HG02852 (cell line): ENCODE measurements at regions not wholly inside any gene's neighbourhood (a gene's known extent, or its start where the extent isn't known, plus 50 kb on each side); places are given as distances from the start of the nearest gene placed in this dataset.

ENCODE experiments used
- ATAC-seq: cut with Tn5 transposase; IDR thresholded peaks from one replicate; pipeline ENCODE4 v1.9.1; 2021; ENCODE audit warnings: mild to moderate bottlenecking, moderate library complexity; ENCODE audit not compliant: unreplicated experiment

- ATAC-seq: no peak
Measured at GRCh38 chr2:195500879-195501278, 156.1 kb upstream of the SLC39A10 start.

DNA sequence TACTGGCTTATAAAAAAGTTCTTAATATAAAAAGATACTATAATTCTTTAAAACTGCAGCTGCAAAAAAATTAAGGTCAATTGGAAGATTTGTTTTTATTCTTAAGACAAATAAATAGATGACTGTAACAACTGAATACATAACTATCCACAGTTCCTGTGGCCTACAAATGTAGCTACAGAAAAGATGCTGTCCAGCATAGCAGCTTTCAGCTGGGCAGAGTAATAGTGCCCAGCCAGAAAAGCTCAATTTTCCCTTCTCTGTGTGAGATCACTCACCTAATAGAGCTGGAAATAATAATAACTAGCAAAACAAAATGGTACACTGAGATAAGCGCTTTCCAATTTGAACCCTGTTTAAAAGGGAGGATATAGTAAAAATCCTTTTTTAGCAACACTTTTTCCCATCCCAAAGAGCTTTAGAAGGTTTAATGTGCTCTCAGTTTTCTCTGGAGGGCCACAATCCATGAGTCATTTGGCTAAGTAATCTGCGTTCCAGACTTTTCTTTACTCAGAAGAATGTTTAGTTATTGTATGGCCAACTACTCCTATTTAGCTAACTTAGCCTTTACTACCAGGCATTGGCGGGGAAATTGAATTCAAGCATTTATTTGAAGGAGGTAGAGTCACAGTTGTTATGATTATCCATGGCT, 158.1 kb upstream of the SLC39A10 start:
- ATAC-seq: no peak

DNA sequence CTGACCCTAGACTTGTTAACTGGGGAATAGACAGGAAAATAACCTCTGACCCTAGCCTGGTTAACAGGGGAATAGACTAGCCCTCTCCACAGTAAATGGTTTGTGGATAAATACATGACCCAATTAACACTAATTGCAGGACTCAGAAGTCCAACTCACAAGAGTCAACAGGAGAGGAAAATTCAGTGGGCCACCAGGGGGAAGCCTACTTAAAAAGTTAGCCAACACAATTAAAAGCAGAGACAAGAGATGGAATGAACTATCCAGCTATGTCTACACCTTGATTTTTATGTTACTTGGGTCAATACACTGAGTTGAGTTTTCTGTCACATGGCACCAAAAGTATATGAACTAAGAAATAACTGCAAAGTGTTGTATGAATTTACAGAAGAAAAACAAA, 158.8 kb upstream of the SLC39A10 start:
- ATAC-seq: peak; percentile 64

GRCh38 chr2:195496991-195497390, 160.0 kb upstream of the SLC39A10 start:
- no peak for ATAC-seq

GRCh38 chr2:195495966-195496365, 161.1 kb upstream of the SLC39A10 start:
- ATAC-seq: no peak

DNA sequence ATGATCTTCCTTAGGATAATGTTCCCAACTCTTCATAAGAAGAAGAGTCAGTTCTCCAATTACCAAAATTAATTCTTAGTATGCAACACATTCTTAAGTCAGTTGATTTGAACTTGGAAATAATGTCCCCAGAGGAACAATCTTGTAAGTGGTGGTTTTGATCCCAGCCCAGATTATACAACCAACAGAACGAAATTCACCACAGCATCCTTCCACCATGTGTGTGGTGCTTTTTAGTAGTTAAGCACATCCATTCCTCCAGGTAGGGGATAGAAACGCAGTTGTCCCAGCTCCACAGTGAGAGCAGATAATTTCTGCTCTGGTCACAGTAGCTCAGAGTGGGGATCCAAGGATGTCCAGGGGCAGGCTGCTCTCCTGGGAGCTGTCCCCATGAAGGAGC, 161.7 kb upstream of the SLC39A10 start:
- no peak for ATAC-seq

DNA sequence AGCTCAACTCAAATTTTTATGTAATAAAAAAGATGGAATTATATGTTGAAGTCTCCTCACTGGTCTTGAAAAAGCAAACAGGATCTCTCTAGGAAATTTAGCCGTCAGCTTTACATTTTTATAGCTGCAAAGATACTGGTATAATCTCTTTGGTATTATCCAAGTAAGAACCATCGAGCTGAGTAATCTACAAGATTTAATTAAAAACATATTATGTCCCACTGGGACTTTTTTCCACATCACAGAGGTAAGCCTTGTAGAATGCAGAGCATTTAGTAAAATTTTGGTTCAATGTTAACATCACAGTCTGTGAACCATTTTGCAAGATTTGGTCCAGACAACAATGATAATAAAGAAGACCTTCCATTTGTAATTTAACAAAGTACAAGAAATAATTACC, 162.6 kb upstream of the SLC39A10 start:
- ATAC-seq: no peak

DNA sequence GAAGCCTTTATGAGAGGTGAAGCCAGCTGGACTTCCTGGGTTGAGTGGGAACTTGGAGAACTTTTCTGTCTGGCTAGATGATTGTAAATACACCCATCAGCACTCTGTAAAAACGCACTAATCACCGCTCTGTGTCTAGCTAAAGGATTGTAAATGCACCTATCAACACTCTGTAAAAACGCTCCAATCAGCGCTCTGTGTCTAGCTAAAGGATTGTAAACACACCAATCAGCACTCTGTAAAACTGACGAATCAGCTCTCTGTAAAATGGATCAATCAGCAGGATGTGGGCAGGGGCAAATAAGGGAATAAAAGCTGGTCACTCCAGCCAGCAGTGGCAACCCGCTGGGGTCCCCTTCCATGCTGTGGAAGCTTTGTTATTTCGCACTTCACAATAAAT, 163.6 kb upstream of the SLC39A10 start:
- no peak for ATAC-seq

DNA sequence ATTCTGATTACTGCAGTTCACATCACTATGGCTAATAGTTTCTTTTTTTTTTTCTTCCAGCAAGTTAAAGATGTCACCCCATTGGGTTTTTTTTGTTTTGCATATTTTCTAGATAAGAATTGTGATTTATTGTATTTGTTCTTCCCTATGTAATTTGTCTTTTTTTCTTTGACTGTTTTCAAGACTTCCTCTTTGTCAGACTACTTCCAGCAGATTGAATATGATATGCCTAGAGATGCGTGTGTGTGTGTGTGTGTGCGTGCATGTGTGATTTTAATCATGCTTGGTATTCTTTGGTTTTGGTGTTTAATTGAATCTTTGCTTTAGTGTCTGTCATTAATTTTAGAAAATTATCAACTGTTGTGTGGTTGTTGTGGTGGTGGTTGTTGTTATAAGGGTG, 166.7 kb upstream of the SLC39A10 start:
- no peak for ATAC-seq

- no peak for ATAC-seq
Measured at GRCh38 chr2:195489101-195489500, 167.9 kb upstream of the SLC39A10 start.

DNA sequence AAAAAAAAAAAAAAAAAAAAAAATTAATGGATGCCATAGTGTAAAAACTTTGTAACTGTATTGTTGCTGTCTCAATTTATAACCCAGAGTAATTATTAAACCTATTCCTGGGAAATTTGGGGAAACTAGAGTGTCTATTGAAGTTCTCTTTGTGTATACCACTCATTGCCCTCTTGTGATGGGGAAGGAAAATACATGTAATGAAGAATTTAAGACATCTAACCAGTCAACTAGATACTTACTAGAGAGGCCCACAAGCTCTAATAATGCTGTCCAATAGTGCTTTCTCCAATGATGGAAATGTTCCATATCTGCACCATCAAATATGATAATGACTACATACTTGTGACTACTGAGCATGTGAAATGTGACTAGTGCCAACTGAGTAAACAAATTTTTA, 168.5 kb upstream of the SLC39A10 start:
- no peak for ATAC-seq

DNA sequence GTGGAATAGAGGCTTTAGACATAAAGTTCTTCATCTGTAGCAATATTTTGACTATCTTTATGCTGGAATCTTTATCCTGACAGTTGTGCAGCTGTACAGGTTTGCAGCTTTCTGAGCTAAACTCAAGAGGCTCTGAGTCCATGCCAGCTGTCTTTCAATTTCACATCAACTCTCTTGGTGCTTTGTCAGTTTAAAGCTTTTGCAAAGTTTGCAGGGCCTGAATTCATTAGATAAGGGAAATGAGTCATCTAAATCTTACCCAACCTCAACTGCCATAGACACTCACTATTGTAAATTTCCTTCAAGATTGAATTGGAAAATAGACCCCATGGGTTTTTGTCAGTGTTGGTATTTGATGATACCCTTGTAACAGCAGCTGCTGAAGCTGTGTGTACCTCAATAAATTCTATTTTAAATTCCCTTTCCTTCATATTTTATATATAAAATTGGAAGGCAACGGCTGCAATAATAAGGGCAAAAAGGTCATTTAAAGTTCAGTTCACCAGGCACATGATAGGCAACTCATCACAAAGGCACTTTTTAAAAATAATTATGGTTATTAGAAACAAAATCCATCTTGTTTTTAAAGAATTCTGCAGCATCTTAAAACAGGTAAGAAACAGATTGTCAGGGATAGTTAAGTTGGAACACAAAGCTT, 169.9 kb upstream of the SLC39A10 start:
- peak; percentile 89 for ATAC-seq

DNA sequence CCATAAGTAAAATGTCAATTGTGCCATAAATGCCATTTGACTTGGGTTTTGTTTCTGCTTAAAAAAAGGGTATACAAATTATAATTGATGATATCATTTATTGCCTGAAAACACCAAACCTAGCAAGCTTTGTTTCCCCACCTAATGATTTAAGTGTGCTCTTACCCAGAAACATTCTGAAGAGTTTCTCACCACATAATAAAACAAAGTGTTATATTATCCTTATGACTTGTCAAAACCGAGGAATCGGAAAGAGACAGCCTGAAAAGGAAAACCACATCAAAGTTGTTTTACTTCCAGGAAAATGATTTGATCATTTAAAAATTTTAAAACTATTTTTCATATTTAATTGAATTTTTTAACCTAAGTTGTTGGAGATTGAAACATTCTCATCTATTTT, 170.5 kb upstream of the SLC39A10 start:
- no peak for ATAC-seq

GRCh38 chr2:195482010-195482409, 175.0 kb upstream of the SLC39A10 start:
- ATAC-seq: no peak

DNA sequence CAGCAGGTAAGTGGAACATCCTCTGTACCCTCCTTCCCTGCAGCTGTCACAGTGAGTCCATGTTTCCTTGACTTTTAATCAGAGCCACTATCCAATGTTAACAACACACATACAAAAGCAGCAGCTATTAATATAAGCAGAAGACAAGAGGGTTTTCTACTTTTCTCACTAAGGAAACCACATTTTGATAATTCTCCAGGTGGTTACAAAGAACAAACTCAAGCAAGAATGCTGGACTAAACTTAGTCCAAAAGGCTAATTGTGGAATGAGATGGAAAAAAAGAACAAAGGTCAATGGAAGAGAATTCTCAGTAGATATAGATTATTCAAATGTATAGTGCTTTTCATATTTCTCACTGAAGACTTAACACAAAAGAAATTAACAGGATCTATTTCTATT, 176.9 kb upstream of the SLC39A10 start:
- no peak for ATAC-seq

GRCh38 chr2:195479407-195479806, 177.6 kb upstream of the SLC39A10 start:
- ATAC-seq: no peak

DNA sequence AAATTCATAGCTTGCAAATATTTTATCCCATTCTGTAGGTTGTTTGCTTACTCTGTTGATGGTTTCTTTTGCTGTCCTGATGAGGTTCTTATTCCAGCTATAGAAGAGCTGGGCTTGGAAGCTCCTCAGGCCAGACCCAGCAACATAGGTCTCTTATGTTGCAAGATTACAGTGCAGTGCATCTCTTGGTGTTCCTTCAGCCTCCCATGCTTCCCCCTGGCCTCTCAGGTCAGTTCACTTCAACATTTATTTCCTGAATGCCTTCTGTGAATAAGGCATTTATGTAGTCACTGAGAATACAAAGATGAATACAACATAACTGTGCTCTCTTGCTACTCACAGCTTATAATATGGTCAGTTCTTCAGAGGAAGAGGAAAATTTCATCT, 179.0 kb upstream of the SLC39A10 start:
- peak; percentile 21 for ATAC-seq

GRCh38 chr2:195477248-195477995, 179.6 kb upstream of the SLC39A10 start:
- ATAC-seq: peak; percentile 86

DNA sequence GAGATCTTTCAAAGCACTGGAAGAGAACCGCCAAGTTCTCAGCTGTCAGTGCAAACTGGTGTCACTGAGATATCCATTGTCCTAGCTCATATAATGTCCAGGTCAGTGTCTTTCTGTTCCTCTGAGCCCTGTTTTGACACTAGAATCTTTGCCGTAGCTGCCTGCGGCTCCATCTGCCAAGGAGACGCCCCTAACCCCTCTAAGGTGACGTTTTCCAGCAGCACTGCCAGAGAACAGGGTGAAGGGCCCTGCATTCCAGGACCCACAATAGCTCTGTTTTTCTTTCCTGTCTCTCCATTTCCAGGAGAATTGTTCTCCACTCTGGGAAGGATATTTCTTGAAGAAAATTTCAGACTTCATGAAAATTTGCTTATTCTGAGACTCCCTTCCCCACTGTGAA, 181.7 kb upstream of the SLC39A10 start:
- no peak for ATAC-seq

- no peak for ATAC-seq
Measured at GRCh38 chr2:195473862-195474261, 183.2 kb upstream of the SLC39A10 start.

GRCh38 chr2:195472501-195473234, 184.4 kb upstream of the SLC39A10 start:
- no peak for ATAC-seq

DNA sequence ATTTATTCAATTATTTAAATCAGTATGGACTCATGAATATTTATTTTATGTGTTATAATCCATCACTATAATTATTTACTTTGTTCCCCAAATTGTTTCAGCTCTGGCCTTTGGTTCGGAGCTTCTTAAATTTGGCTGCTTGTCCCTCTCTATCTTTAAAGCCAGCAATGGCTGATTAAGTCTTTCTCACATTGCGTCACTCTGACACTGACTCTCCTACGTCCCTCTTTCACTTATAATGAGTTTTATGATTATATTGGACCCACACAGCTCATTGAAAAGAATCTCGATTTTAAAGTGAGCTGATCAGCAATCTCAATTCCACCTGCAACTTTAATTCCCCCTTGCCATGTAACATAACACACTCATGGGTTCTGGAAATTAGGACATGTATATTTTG, 185.2 kb upstream of the SLC39A10 start:
- no peak for ATAC-seq
